ENCODE measurements at regions not wholly inside any gene's neighbourhood (a gene's known extent, or its start where the extent isn't known, plus 50 kb on each side); places are given as distances from the start of the nearest gene placed in this dataset.
"Not testable (repeated sequence)": the region's sequence is repeated elsewhere in the genome, so short reads cannot be mapped to it uniquely, and the experiment has no call there.

DNA sequence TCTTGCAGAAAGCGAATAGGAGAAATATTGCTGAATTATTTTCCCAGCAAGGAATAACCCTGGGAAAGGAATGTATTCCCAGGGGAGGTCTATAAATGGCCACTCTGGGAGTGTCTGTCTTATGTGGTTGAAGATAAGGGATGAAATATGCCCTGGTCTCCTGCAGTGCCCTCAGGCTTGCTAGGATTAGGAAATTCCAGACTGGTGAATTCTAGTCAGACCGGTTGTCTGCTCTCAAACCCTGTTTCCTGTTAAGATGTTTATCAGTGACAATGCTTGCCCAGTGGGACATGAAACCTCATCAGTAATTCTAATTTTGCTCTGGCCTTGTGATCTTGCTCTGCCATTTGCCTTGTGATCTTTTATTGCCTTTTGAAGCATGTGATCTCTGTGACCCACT, 148.2 kb upstream of the CHODL start:
- not testable (repeated sequence) for DNase-seq

GRCh38 chr21:18089786-18090185, 154.8 kb upstream of the CHODL start:
- DNase-seq, result no peak

GRCh38 chr21:18070392-18070791, 174.2 kb upstream of the CHODL start:
- no peak for DNase-seq

- DNase-seq, result no peak
Observed at GRCh38 chr21:18069875-18070274, 174.8 kb upstream of the CHODL start.

DNA sequence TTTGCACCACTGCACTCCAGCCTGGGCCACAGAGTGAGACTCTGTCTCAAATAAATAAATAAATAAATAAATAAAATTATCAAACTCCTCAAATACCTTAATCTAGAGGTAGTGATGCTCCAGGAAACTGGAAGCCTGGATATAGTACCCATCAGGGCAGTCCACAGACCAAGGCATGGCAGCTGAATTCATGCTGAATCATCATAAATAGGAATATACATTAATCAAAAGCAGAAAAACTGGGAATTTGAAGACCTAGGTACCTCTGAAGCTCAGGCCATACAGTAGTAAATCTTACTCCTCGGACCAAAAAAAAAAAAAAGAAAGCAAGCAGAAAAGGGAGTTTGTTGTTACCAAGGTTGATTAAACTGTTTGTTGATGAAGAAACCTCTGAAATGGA, 184.2 kb upstream of the CHODL start:
- DNase-seq, result no peak

- DNase-seq, result no peak
Observed at GRCh38 chr21:18058731-18059398, 185.8 kb upstream of the CHODL start.

DNA sequence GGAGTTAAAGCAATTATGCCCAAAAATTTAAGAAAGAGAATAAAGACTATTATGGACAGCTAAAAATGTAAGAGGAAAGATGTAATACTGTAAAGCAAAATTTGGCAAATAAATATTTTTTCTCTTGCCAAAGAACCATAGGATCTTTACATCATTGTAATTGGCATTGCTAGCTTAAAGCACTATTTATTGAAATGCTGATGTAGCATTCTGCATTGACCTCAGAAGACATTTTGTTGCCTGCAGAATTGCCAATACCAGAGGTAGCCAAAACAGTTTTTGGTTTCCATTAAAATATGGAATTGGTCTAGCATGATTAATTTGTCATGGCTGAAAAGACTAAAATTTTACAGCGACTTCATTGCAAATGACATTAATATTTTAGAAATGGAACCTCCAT, 191.5 kb upstream of the CHODL start:
- DNase-seq, result no peak

- DNase-seq, result no peak
Observed at GRCh38 chr21:18049461-18049860, 195.2 kb upstream of the CHODL start.

DNA sequence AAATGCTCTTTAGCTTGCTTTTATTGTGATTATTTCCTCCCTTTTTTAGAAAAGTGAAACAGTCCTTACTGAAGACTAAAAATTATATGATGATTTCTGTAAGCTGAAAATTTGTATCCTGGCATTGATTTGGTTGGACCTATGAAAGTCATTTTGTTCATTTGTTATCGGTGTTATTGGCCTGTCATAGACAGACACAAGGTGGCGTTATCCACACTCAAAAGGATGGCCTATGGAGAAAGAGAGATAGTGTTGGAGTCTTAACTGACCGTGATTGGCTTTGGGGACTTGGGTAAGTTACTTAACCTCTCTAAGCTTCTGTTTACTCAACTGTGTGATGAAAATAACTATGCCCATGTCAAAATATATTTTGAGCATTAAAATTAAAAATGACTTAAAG, 203.6 kb upstream of the CHODL start:
- peak; percentile 20 for DNase-seq

- no peak for DNase-seq
Observed at GRCh38 chr21:18030248-18030647, 211.1 kb upstream of the C21orf91 start.

DNA sequence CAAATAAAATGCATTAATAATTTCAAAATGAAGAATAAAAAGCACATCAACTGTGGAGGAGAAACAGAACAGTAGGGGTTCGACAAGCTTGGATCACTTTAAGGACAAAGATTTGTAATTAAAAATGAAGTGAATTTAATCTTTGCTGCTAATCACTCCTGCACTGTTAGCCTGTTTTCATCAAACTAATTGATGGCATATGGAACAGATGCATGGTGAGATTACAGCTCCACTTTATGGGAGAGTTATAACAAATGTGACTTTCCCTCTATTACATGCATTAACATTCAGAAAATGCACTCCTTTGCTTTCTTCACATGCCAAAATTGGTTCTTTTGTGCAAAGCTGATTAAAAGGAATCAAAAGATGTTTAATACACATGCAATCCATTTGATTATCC, 207.2 kb upstream of the C21orf91 start:
- DNase-seq, result no peak

DNA sequence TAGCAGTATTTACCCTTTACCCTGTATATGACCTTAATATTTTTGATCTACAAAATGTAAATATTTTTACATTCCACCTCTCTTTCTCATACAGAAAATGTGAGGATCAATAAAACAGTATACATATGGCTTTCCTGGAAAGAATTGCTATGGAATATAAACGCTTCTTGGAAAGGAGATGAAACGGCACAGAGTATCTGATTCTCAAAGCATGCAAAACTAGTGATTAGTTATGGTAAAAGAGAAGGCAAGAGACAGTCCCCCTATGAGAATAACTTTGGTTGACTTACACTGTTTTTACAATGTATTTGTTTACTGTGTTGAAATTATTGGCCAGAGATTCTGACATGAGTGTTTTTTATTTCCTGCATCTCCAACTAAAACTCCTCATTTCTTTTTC, 204.6 kb upstream of the C21orf91 start:
- no peak for DNase-seq

DNA sequence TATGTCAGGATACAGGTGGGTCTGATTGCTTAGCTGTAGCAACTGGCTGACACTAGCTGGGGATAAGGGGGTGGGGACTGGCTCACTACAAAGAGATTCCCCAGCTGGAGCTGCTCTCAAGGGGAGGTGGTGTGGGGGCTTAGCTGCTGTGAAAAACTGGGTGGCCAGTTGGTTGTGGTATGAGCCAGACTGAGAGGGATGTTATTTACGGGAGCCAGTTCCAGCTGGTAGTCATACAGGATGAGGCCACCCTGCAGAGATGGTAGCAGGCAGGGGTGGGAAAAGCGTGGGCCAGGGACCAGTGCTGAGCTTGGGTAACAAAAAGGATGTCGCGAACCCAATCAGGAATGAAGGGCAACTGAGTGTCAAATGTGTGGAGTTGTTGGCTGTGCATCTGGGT, 204.0 kb upstream of the C21orf91 start:
- DNase-seq, result no peak

GRCh38 chr21:18007121-18007520, 188.0 kb upstream of the C21orf91 start:
- DNase-seq, result no peak

- DNase-seq, result no peak
Observed at GRCh38 chr21:18006691-18007090, 187.5 kb upstream of the C21orf91 start.

GRCh38 chr21:18002393-18002792, 183.2 kb upstream of the C21orf91 start:
- DNase-seq, result no peak

DNA sequence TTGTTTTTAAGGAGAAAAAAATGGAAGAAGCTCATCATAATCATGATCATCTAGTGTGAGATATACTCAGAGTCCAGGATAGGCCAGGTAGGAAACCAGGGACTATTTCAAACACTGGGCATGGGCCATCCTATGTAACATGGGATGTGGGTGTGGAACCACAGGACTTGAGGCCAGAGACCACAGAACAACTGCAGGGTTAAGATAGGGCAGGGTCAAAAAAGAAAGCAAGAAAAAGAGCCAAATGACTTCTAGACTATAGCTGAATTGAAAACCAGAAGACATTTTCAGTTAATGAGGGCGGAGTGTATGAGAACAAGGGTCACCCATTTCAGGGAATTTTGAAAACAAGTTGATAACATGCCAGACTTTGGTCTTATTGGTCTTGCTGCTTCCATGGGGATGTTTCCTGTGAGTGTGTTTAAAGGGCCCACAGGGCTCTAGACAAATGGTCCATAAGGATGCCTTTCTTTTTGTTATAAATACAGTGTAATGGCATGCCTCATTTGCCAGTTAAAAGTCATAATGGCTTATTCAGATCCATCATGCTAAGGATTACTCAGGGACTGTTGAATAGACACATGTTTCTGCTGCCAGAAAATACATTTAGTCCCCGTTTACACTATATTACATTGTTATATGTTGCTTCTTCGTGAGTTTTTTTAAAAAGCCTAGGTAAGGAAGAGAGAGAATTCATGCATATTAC, 182.0 kb upstream of the C21orf91 start:
- DNase-seq, result no peak

DNA sequence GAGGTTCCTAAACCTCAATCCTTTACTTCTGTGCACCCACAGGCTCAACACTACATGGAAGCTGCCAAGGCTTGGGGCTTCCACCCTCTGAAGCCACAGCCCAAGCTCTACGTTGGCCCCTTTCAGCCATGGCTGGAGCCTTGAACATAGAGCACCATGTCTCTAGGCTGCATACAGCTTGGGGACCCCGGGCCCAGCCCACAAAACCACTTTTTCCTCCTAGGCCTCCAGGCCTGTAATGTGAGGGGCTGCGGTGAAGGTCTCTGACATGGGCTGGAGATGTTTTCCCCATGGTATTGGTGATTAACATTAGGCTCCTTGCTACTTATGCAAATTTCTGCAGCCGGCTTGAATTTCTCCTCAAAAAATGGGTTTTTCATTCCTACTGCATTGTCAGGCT, 179.4 kb upstream of the C21orf91 start:
- not testable (repeated sequence) for DNase-seq

GRCh38 chr21:17989780-17990179, 170.6 kb upstream of the C21orf91 start:
- no peak for DNase-seq

DNA sequence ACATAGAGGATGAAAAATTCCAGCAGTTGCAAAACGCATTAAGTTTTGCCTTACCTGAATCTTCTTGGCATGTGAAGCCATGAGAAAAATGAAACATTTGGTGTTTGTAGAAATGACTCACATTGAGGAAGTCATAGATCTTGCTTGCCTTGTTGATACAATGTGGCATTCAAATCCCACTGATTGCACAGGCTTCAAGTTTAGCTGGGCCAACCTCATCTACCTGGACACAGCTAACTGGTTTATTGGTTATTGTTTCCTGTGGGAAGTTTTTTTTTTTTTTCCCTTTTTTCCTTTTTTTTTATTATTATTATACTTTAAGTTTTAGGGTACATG, 168.9 kb upstream of the C21orf91 start:
- DNase-seq, result no peak

DNA sequence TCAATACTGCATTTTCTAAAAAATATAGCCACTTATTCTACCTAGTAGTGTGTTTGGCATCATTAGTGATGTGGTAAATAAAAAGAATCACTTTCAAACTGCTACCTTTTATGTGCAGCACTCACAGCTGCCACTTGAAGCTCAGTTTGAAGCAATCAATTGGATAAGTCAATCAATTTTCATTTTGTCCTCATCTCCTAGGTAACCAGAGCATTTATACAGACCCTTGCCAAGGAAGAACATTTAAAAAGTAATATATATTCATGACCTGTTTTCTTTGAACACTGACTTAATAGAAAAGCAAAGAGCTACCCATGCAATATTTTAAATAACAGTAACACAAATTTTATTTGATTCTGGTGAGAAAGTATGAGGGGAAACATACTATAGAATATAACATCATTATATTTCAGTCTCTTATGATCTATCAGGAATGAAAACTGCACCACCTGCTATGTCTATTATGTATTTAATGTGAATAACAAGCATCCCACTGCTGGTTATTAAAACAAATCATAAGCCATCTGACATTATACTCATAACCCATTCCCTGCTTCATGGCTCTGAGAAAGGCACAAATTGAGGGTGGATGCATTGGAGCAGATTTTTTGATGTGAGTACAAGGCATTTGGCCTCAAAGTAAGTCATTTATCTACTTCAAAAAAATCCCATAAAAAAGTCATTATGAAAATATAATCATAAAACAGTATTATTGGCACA, 168.4 kb upstream of the C21orf91 start:
- no peak for DNase-seq

GRCh38 chr21:17981060-17981740, 162.0 kb upstream of the C21orf91 start:
- DNase-seq, result no peak

- DNase-seq, result no peak
Observed at GRCh38 chr21:17979763-17980162, 160.6 kb upstream of the C21orf91 start.

GRCh38 chr21:17978895-17979294, 159.7 kb upstream of the C21orf91 start:
- DNase-seq, result no peak
